Anterior cingulate cortex (tissue), 58 donors: ENCODE measurements at regions not wholly inside any gene's neighbourhood (a gene's known extent, or its start where the extent isn't known, plus 50 kb on each side); places are given as distances from the start of the nearest gene placed in this dataset.
"Not testable (repeated sequence)": the region's sequence is repeated elsewhere in the genome, so short reads cannot be mapped to it uniquely, and the experiment has no call there.

Source experiments
- DNase-seq, 58 donors: peaks; one replicate each; lab custom pipeline; 2025; lab: John Stamatoyannopoulos, UW

DNA sequence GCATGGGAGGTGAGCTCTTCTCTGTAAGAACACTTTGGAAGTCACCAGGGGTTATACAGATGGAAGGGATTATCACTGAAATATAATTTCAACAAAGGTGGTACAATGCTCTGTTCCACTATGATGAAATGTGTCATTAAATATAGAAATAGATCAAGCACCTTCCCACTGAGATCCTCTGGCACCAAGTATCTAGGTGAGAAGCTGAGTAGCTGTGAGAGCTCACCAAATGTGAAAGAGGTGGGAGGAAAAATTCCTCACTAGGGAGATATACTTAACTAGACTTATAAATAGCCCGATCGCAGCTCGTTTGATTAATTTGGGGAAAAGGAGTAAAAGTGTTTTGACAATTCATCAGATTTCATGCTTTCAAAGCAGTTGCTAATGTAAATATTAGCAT, 247.6 kb downstream of the SMAD2 start:
- no peak for DNase-seq

DNA sequence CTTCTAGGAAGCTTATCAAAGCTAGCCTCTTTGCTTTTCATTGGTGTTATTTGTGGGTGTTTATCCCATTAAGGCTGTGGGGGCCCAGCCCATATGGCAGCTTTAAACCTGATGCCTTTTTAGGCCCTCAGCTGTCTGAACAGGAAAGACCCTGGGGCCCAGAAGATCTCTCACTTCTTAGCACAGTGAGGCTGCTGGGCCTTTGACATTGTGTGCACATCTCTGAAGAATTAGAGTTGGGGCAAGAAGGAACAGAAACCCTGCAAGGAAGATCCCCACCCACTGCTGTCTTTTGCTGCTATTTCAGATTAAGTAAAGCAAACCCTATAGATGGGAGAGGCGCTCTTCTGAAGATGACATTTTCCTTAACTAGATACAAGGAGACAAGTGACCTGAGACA, 250.0 kb downstream of the SMAD2 start:
- no peak for DNase-seq

GRCh38 chr18:47679864-47680263, 250.6 kb downstream of the SMAD2 start:
- no peak for DNase-seq

DNA sequence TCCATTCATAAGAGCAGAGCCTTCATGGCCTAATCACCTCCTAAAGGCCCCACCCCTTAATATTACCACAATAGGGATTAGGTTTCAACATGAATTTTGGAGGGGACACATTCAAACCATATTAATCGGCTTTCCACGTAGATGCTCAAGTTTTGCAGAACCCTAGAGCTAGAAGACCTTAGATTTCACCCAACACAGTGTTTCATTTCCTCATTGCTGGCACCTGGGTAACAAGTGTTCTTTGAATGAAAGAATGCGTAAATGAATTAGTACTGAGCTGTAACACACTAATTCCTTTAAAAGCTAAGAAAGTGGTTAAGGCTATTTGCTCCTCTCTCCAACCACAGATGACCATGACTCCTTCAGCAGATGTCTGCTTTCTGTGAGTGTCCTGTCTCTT, 252.5 kb downstream of the SMAD2 start:
- DNase-seq, result no peak

GRCh38 chr18:47669815-47670214, 260.6 kb downstream of the SMAD2 start:
- no peak for DNase-seq

GRCh38 chr18:47658498-47658897, 272.0 kb downstream of the SMAD2 start:
- DNase-seq, result no peak

DNA sequence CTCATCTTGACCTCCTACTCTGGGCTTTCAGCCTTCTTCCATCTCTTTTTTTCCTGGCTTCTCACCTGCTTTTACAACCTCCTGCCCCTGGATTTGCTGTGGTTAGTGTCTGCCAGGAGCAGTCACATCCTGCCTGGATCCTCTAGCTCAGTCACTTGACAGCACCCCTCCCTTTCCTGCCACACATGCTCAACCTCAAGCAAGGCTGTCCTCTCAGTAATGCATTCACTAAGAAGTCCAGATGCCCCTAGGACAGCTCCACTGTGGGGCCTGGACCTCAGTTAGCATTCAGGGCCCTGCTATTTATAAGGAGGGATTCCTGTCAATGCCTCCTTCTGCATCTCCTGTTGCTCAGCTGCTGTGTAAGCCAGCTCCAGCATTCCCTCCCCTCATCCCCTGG, 275.5 kb downstream of the SMAD2 start:
- DNase-seq, result no peak

GRCh38 chr18:47644896-47645295, 285.6 kb downstream of the SMAD2 start:
- DNase-seq, result no peak

DNA sequence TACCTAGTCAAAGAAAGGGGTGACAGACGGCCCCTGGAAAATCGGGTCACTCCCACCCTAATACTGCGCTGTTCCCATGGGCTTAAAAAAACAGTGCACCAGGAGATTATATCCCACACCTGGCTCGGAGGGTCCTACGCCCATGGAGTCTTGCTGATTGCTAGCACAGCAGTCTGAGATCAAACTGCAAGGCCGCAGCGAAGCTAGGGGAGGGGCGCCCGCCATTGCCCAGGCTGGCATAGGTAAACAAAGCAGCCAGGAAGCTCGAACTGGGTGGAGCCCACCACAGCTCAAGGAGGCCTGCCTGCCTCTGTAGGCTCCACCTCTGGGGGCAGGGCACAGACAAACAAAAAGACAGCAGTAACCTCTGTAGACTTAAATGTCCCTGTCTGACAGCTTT, 292.9 kb downstream of the SMAD2 start:
- not testable (repeated sequence) for DNase-seq

DNA sequence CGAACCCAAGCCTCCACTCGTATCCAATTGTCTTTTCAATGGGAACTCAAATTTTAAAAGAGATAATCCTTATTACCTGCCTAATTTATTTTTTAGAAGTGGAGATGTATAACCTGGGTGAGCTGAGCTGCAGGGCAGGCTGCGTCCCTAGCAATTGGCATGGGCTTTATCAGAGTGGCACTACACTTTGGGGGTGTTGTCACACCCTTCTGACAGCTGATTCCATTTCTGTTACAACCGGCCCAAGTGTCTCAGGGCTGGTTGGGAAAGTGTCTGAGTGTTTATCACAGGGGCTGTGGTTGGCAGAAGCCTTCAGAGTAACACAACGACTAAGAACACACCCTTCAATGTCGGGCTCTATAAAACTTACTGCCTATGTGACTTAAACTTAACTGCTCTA, 295.0 kb downstream of the SMAD2 start:
- no peak for DNase-seq

GRCh38 chr18:47632970-47633635, 297.4 kb downstream of the SMAD2 start:
- DNase-seq, result no peak

- no peak for DNase-seq
Observed at GRCh38 chr18:47628893-47629292, 301.6 kb downstream of the SMAD2 start.

DNA sequence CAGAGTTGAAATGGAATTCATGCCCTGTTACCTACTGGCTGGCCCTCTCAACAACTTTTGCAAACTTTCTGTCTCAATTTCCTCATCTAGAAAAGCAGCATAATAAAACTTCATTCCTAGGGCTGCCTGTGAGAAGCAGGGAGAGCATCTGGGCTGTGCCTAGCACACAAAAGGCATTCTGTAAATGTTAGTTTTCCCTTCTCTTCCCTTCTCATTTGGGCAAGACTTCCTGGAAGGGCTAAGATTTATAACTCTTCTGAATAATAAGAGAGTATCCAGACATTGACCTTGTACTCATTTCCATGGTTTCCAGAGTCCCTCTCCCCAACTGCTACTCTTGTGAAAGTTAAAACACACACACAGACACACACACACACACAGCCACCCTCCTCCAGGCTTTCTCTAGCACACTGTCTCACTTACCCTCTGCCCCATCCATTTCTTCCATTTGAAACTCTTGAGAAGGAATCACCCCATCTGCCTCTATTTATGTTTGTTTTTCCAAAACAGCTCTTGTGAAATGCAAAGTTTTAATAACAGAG, 302.1 kb downstream of the SMAD2 start:
- no peak for DNase-seq

DNA sequence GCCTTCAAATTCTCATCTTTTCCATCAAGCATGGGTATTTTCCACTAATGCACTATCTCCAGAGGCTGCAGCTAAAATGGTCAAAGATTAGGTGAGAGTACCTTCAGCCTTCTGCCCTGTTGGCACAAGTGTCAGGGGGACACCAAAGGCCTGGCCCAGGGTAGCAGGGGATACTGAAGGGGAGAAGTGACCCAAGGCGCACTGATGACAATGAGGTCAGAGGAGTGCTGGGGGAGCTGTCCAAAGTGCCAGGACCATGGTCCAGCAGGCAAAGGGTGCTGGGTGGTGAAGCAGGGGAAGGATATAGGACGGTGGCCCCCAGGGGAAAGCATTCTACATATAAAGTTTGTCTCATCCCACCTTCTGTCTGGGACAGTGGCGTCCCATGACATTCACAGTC, 303.4 kb downstream of the SMAD2 start:
- no peak for DNase-seq

DNA sequence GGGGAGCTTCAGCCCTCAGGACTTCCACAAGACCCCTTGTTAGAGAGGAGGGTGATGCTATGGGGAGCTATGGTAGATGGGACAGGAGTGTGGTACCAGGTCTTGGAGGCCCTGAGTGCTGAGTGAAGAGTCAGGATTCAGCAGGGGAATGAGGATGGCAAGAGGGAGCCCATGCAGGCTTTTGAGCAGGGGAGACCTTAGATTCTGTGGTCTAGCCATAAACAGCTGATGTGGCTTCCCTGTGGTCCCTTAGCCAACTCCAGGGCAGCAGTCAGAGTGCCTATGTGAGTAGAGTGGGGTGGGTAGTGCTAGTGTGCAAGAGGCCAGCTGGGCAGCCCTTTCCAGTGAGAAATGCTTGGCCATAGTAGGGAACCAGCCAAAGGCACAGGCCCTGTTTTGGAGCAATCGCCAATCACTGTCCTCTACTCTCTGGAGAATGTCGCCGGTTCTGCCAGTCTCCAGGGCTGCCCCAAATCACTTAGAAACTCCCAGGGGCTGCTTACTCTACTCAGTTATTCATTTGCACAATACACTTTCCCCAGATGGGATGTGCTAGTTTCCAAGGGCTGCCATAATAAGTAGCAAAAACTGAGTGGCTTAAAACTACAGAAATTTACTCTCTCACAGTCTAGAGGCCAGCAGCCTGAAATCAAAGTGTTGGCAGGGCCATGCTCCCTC, 310.5 kb downstream of the SMAD2 start:
- DNase-seq, result no peak

GRCh38 chr18:47618758-47619157, 311.7 kb downstream of the SMAD2 start:
- DNase-seq, result no peak

- no peak for DNase-seq
Observed at GRCh38 chr18:47615043-47615442, 315.4 kb downstream of the SMAD2 start.

DNA sequence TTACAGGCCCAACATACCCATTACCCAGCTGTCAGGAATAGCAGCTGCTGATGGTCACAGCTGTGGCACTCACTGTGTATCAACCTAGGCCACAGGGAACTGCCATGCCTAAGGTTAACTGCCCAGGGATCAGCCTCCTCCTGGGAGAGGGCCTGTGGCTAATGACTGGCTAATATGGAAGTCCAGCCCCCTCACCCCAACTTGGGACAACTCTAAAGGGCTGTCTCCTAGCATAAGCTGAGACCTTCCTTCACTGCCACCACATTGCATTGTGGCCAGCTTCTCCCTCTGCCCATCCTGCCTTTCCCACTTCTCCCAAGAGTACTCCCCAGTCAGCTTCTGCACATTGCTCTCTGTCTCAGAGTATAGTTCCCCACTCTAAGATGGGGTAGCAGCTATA, 316.5 kb downstream of the SMAD2 start:
- no peak for DNase-seq

DNA sequence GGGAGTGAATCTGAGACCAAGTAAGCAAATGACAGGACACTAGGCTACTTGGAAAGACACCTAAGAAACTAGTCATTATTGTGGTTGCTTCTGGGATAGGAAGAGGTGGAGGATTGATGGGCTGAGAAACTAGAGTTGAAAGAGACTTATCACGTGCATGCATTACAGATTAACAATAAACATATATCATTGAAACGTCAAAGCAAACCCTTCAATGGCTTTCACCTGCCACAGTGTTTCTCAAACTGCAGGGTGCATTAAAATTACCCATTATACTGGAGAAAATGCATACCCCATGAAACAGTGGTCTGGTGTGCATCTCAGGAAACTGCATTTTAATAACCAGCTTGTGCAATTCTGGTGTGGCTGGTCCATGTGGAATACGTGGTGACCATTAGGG, 318.8 kb downstream of the SMAD2 start:
- DNase-seq, result no peak

DNA sequence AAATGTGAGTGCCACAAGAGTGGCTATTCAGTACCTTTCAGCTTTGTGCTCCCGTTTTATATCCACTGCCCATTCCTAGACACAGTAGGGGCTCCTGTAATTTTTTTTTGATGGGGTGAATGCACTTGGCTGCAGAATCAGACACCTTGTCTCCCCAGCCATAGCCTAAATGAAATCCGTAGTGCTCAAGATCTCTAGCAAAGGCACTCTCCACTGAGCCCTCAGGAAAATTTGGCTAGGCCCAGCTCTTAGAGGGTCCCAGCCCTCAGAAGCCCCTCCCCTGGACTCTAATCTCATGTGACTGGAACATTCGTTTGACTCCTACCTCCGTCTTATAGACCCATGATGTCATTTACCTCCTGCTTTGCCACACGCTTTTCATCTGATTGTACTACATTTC, 323.9 kb downstream of the SMAD2 start:
- no peak for DNase-seq

GRCh38 chr18:47605093-47605492, 325.4 kb downstream of the SMAD2 start:
- DNase-seq, result no peak

DNA sequence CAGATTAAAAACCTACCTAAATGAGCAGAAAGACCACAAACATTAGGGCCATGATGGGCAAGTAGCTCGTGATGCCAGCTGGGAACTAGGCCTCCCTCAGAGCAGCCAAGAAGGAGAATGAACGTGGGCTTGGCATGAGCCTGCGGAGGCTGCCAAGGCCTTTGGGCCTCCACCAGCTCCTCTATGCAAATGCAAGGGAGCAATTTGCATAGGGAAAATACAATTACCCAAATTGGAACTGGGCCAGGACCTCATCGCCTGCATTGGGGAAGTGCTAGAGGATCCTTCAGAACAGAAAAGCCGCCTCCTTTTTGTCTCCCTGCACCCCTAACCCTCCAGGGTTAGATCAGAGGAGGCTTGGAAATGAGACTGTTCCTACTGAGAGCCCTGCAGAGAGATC, 326.4 kb downstream of the SMAD2 start:
- peak in 3 of 58 donors; percentile 3 to 15 (median 4) for DNase-seq
